ENCODE measurements at regions not wholly inside any gene's neighbourhood (a gene's known extent, or its start where the extent isn't known, plus 50 kb on each side); places are given as distances from the start of the nearest gene placed in this dataset.
"Not testable (repeated sequence)": the region's sequence is repeated elsewhere in the genome, so short reads cannot be mapped to it uniquely, and the experiment has no call there.

DNA sequence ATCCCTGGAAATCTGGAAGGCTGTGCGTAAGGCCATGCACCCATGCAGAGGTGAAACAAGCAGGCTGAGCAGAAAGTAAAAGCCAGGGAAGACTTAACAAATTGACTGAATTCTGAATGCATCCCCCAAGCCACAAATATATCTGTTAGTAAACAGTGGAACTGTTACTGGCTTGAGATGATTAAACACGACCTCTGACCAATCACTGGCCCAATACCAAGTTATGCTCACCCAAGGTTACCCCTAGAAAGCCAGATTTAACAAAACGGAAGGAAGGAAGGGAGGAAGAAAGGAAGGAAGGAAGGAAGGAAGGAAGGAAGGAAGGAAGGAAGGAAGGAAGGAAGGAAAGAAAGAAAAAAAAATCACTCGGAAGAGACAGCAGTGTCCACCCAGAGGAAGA, 215.8 kb upstream of the CCNG1 start:
- no peak for TF ChIP-seq POLR2A (IDR thresholded peaks at IDR 0.05; ENCODE audit: low read depth, low read length)
- FAIRE-seq, result no peak
- no peak for DNase-seq (ENCODE audit: insufficient read length, low spot score)

DNA sequence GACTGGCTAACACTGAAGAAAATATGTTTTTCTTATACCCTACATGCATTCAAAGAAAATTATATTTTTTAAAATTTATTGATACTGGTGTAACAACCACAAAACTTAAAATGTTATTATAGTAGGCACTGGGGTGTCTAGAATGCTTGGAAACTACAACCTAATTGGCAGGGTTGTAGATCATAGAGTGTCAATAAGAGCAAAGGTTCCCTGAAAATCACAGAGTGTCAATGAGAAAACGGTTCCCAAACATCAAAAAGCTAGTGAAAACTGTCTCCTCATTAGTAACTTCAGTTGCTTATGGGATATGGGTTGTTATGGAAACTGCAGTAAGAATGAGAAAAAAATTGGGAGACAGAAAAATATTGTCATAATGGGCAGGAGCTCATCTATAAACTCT, 214.4 kb upstream of the CCNG1 start:
- no peak for DNase-seq (ENCODE audit: insufficient read length, low spot score)
- no peak for TF ChIP-seq POLR2A (IDR thresholded peaks at IDR 0.05; ENCODE audit: low read depth, low read length)

DNA sequence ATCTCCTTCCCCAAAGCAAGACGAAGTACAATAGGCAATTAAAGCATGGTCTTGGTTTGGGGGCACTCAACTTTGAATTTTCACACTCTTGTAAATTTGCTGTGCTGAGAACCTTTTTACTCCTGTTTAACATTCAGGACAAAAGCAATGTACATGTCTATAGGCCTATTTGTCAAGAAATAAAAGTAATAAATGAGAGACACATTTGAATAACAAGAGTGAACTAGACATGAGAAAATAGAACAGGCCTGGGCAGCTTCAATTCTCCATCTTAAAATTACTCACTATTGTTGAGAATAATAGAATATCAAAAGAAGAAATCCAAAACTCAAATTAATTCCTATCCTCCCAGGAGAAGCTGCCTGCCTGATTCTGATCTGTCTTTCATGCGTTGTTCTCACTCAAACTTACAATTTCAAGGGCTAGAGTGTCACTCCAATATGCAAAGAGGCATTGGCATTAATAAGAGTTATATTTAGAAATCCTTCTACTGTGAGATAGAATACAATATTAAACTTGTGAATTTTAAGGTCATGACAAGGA, 192.9 kb upstream of the CCNG1 start:
- DNase-seq (ENCODE audit: insufficient read length, low spot score) (no peak), FAIRE-seq (no peak)
- TF ChIP-seq POLR2A (IDR thresholded peaks at IDR 0.05; ENCODE audit: low read depth, low read length), result no peak

More for the DNA sequence above, 214.4 kb upstream of the CCNG1 start:
- FAIRE-seq, result no peak

DNA sequence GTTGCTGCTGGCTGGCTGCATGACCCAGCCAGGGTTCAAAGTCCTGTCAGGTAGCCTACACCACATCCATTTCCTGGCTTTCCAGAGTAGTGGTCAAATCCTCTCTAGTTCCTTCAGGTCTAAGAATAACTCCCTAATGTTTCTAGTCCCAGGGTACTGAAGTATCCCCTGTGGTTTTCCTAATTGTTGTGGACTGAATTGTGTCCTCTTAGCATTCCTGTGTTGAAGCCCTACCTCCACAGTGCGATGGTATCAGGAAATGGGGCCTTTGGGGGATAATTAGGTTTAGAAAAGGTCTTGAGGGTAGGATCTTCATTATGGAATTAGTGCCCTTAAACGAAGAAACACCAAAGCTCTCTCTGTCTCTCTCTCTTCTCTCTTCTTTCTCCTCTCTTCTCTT, 191.8 kb upstream of the CCNG1 start:
- TF ChIP-seq POLR2A (IDR thresholded peaks at IDR 0.05; ENCODE audit: low read depth, low read length), result no peak
- DNase-seq (ENCODE audit: insufficient read length, low spot score) (no peak), FAIRE-seq (no peak)

DNA sequence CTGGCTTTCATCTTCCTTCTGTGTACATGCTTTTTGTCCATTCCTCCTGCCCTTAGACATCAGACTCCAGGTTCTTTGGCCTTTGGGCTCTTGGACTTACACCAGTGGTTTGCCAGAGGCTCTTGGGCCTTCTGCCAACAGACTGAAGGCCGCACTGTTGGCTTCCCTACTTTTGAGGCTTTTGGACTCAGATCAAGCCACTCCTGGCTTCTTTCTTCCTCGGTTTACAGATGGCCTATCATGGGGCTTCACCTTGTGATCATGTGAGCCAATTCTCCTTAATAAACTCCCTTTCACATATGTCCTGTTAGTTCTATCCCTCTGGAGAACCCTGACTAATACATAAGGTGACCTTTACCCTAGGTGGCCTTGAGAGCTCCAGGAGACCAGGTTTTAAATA, 189.1 kb upstream of the CCNG1 start:
- DNase-seq (ENCODE audit: insufficient read length, low spot score) (no peak), FAIRE-seq (no peak)
- TF ChIP-seq POLR2A (IDR thresholded peaks at IDR 0.05; ENCODE audit: low read depth, low read length), result no peak

DNA sequence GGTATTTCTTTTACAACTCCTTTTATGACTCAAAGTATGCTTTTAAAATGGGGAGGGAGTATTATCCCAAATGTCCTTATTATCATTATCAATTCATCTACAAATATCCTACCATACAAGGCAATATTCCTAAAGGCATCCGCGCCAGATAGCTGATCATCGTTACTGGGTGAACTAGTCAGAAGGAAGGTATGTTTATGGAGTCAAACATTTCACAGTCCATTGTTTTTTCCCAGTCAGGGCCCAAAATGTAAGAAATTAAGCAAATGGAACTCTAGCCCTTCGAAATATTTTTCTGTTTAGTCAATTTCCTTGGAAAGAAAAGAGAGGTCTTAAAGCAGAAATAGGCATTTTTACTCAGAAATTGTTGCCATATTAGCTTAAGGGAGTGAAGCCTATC, 188.5 kb upstream of the CCNG1 start:
- no peak for TF ChIP-seq POLR2A (IDR thresholded peaks at IDR 0.05; ENCODE audit: low read depth, low read length)
- FAIRE-seq, result no peak
- DNase-seq (ENCODE audit: insufficient read length, low spot score), result no peak

DNA sequence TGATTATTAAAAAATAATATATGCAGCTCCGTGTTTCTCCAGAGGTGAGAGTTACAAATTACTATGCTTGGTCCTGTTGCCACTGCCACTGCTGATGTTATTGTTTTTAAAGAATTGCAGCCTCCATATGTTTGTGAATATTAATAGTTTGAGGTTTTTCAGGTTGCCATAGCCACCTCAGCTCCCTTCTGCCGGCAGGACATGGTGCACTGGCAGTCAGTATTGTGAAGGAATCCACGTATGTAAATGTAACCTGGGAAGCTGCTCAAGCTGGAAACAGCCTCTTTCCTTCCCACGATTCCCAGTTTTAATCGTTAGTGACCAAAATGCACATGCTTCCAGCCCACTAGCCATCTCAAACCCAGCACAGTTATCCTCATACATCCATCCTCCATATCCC, 184.4 kb upstream of the CCNG1 start:
- DNase-seq (ENCODE audit: insufficient read length, low spot score) (no peak), FAIRE-seq (no peak)
- no peak for TF ChIP-seq POLR2A (IDR thresholded peaks at IDR 0.05; ENCODE audit: low read depth, low read length)

DNA sequence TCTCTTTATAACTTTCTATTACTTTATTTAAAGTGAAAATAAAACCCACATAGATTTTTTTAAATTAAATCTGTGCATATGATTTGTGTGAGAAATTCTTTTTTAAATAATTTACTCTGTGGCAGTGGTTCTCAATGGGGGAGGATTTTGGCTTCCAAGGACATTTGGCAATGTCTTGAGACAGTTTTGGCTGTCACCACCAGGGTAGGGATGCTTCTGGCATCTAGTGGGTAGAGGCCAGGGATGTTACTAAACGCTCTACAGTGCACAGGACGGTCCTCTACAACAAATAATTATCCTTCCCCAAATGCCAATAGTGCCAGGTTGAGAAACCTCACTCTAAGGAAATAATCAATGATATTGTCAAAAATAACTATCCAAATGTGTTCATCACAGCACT, 177.9 kb upstream of the CCNG1 start:
- no peak for FAIRE-seq
- no peak for DNase-seq (ENCODE audit: insufficient read length, low spot score)
- TF ChIP-seq POLR2A (IDR thresholded peaks at IDR 0.05; ENCODE audit: low read depth, low read length), result no peak

DNA sequence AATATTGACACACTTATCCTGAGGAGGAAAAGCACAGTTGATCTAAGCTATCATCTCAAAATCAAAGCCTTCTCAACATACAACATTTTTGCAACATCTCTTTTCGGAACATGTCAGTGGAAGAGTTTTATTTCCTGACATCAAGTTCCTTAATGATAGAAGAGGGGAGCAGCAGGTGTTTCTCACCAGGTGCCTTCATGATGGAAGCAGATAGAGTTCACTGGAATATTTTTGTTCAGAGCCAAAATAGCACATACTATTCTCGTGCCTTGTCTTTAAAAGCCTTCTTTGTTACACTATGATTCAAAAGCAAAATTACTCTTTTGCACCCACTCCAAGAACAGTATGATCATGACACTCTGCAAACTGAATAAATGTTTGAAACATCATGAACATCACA, 176.9 kb upstream of the CCNG1 start:
- FAIRE-seq (no peak), DNase-seq (ENCODE audit: insufficient read length, low spot score) (no peak)
- no peak for TF ChIP-seq POLR2A (IDR thresholded peaks at IDR 0.05; ENCODE audit: low read depth, low read length)

DNA sequence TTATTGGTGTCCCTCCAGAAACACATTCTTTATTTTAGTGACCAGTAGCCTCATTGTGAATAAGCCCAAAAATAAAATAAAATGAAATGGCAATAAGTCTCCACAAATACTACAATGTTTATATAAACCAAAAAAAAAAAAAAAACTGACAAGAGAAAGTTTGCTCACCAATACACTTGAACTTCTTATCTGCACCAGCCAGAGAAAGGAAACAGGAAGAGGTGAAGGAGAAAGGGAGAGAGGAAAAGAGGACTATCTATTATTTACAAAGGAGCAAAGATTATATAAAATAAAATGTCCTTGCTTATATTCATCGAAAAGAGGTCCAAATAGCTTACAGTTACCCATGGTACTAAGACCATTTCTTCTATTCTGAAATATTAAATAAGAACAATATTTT, 176.4 kb upstream of the CCNG1 start:
- DNase-seq (ENCODE audit: insufficient read length, low spot score) (no peak), FAIRE-seq (no peak)
- TF ChIP-seq POLR2A (IDR thresholded peaks at IDR 0.05; ENCODE audit: low read depth, low read length), result no peak

DNA sequence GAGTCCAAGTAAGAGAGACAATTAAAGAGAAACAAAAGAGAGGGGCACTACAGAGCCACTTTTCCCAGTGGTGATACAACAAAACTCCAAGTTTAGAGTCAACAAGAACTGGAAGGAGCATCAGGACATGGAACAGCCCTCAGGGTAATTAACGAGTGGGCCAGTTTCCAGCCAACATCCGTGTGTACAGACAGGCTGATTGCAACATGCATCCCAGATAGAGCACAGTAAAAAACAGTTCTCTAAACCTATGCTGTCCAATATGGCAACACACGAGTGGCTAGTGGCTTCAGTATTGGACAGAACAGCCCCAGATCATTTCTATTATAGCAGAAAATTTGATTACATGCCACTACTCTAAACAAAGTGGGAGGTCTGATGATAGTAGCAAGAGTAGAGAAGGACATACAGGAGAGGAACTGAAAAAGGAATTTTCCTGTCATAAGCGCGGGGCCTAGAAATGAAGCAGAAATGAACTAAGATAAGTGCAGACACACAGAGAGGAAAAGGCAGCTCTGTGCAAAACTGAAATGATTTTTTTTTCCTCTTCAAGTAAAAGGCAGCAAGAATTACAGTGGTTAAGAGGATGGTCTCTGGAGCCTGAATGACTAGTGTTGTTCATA, 175.6 kb upstream of the CCNG1 start:
- no peak for FAIRE-seq
- no peak for DNase-seq (ENCODE audit: insufficient read length, low spot score)
- TF ChIP-seq POLR2A (IDR thresholded peaks at IDR 0.05; ENCODE audit: low read depth, low read length), result no peak

DNA sequence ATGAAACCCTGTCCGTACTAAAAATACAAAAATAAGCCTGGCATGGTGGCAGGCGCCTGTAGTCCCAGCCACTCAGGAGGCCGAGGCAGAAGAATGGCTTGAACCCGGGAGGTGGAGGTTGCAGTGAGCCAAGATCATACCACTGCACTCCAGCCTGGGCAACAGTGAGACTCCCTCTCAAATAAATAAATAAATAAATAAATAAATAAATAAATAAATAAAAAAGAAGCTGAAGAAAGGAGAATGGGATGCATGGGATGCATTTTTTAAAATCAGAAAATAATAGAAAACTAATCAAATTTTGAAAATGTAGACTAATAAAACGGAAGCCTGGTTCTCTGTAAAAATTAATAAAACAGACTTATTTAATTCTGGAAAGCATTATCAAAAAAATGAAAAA, 171.1 kb upstream of the CCNG1 start:
- DNase-seq (ENCODE audit: insufficient read length, low spot score); FAIRE-seq: not testable (repeated sequence)

DNA sequence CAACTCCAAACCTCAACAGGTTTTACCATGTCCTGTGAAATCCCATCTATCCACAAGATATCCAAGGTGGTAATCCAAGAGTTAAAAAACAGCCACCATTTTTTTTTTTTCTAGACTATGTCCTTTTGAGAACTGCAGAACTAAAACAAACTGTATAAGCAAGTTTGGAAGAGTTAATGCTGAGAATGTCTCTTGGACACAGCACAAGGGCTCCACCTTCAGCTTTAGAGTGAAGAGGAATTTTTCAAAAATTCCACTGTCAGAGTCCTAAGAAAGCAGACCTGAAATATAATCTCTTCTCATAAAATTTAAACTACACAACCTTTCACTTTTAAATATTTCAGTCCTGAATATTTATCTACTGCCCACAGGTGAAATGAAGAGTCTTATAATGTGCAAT, 167.8 kb upstream of the CCNG1 start:
- DNase-seq (ENCODE audit: insufficient read length, low spot score), result no peak
- no peak for FAIRE-seq
- TF ChIP-seq POLR2A (IDR thresholded peaks at IDR 0.05; ENCODE audit: low read depth, low read length), result no peak

DNA sequence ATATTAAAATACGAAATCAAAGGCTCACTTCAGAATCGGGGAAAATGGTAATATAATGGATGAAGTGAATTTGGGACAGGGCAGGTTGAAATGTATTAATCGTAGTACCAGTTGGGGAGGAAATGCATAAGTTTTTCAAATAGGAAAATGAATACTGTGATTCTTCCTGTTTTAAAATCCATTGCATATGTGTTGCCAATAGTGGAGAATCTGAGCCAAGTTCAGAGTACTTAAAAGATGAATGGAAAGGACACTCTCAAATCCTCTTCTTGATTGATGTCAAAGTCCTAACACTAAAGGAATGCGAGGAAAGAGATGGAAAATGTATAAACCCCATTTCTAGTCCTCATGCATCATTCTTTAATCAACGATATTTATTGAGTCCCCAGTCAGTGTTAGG, 160.9 kb upstream of the CCNG1 start:
- TF ChIP-seq POLR2A (IDR thresholded peaks at IDR 0.05; ENCODE audit: low read depth, low read length), result no peak
- DNase-seq (ENCODE audit: insufficient read length, low spot score), result no peak
- no peak for FAIRE-seq

DNA sequence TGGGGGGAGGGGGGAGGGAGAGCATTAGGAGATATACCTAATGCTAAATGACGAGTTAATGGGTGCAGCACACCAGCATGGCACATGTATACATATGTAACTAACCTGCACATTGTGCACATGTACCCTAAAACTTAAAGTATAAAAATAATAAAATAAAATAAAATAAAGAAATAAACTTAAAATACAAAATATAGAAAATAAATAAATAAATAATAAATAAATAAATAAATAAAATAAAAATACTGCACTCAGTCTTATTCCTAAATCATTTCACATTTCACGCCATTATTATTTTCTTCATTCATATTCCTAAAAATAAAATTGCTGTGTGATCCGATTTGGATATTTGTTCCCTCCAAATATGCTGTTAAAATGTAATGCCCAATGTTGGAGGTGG, 156.5 kb upstream of the CCNG1 start:
- not testable (repeated sequence) for FAIRE-seq; DNase-seq (ENCODE audit: insufficient read length, low spot score)

DNA sequence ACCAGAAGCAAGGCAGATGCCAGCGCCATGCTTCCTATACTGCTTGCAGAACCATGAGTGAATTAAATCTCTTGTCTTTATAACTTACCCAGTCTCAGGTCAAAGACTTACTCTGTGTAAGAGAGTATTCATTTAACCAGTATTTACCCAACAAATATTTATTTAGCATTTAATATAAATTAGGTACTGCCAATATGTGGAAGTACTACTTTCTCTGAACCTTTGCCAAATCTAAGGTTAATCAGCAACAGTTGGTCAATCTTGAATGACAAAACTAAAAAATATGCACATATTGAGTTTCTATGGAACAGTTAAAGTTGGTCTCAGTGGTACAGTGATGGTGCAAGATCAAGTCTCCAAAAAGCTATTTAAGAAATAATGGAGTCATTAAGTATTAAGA, 155.9 kb upstream of the CCNG1 start:
- no peak for TF ChIP-seq POLR2A (IDR thresholded peaks at IDR 0.05; ENCODE audit: low read depth, low read length)
- no peak for DNase-seq (ENCODE audit: insufficient read length, low spot score)
- FAIRE-seq, result no peak

Data from H54 (cell line).